ENCODE measurements at regions not wholly inside any gene's neighbourhood (a gene's known extent, or its start where the extent isn't known, plus 50 kb on each side); places are given as distances from the start of the nearest gene placed in this dataset.

DNA sequence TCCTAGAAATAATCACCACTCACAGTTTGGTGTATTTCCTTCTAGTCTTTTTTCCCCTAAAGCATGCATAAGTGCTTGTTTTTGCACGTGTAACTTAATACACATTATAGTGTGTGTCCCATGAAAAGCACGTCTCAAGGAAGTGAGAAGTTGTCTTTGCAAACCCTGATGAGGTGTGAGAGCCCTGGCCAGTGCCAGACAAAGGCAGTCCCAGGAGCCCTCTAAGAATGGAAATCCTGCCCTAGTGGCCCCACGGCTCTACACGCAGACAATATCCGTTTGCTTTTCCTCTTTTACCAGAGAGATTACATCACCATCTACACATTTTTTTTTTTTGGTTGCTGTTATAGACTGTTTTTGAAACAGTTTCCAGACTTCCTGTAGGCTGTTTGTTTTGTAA is 85.5 kb upstream of the FZD10 start:
- no peak for TF ChIP-seq EZH2 (IDR thresholded peaks at IDR 0.05; ENCODE audit: borderline replicate concordance, low read depth, low read length, poor library complexity, severe bottlenecking)
- TF ChIP-seq, protein P1, sequence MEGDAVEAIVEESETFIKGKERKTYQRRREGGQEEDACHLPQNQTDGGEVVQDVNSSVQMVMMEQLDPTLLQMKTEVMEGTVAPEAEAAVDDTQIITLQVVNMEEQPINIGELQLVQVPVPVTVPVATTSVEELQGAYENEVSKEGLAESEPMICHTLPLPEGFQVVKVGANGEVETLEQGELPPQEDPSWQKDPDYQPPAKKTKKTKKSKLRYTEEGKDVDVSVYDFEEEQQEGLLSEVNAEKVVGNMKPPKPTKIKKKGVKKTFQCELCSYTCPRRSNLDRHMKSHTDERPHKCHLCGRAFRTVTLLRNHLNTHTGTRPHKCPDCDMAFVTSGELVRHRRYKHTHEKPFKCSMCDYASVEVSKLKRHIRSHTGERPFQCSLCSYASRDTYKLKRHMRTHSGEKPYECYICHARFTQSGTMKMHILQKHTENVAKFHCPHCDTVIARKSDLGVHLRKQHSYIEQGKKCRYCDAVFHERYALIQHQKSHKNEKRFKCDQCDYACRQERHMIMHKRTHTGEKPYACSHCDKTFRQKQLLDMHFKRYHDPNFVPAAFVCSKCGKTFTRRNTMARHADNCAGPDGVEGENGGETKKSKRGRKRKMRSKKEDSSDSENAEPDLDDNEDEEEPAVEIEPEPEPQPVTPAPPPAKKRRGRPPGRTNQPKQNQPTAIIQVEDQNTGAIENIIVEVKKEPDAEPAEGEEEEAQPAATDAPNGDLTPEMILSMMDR (conservative IDR thresholded peaks at IDR 0.05; ENCODE audit: low read depth, low read length) = no peak

Data from A673 (cell line).